COLO668 (cell line): ENCODE measurements at regions not wholly inside any gene's neighbourhood (a gene's known extent, or its start where the extent isn't known, plus 50 kb on each side); places are given as distances from the start of the nearest gene placed in this dataset.
"Not testable (repeated sequence)": the region's sequence is repeated elsewhere in the genome, so short reads cannot be mapped to it uniquely, and the experiment has no call there.

Source experiments
- DNase-seq: peaks from one replicate; lab custom pipeline; 2025; ENCODE audit not compliant: unreplicated experiment; lab: John Stamatoyannopoulos, UW

- DNase-seq, result no peak
Observed at GRCh38 chr10:131577786-131578471, 266.4 kb upstream of the TCERG1L start.

DNA sequence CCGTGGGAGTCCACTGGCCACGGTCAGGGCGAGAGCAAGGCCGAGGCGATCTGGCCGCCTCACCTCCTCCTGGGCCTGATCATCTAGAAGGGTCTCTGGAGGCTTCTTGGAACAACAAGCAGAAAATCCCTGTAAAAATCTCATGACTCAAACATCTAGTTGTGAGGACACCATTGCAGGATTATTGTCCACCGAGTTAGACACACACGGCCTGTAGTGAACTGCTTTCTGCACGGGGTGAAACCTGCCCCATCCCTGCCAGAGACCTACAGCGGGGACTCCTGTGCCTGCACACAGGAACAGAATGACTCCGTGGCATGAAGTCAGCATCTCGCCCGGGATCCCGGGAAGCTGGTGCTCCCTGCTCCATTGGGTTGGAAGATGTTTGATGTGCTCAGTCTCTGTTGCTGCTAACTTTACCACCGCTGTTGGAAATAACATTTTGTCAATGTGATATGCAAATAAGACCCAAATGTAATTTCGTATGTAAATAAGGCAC, 267.0 kb upstream of the TCERG1L start:
- no peak for DNase-seq

GRCh38 chr10:131579251-131580071, 267.9 kb upstream of the TCERG1L start:
- no peak for DNase-seq

DNA sequence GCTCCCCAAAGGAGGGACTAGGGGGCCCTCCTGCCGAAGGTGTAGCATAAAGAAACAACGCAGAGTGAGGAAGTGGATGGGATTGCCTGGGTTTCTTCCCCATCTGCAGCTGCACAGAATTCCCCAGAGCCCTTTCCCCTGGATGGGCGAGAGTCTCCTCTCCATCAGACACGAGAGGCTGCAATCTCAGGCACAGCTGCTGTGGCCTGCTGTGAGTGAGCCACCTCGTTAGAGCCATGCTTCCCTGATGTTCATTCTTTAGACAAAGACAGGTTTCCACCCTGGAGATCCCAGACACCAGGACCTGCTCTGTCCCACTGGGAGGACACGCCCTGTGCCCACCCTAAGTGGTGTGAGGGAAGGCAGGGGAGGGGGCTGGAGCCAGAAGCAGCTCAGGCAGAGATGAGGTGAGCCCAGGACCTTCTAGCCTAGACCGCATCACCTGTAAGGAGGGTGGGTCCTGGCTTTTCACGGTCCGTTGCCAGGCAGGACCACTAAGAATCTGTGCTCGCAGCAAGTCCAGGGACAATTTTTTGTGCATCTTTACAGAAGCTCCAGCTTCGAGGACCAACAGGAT, 268.6 kb upstream of the TCERG1L start:
- no peak for DNase-seq

- DNase-seq, result no peak
Observed at GRCh38 chr10:131580674-131581073, 269.2 kb upstream of the TCERG1L start.

DNA sequence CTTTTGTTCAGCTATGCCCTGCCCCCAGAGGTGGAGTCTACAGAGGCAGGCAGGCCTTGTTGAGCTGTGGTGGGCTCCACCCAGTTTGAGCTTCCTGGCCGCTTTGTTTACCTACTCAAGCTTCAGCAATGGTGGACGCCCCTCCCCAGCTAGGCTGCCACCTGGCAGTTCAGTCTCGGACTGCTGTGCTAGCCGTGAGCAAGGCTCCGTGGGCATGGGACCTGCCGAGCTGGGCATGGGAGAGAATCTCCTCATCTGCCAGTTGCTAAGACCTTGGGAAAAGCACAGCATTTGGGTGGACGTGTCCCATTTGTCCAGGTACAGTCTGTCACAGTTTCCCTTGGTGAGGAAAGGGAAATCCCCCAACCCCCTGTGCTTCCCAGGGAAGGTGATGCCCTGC, 270.0 kb upstream of the TCERG1L start:
- DNase-seq, result not testable (repeated sequence)

DNA sequence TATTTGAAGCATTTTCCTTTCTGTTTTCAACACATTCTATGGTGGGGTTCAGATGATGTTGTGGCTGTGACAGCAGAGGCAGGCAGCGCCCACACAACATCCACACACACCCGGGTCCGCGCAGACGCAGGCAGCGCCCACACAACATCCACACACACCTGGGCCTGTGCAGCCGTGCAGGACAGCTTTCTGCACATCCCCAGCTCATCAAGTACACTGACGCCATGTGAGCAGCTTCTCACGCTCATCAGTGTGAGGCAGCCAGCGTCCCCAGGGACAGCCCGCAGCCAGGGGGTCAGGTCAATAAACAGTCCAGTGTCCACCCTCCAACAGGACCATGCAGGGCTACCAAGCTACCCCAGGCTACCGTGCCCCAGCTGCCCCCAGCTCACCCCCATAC, 272.8 kb upstream of the TCERG1L start:
- DNase-seq, result no peak

DNA sequence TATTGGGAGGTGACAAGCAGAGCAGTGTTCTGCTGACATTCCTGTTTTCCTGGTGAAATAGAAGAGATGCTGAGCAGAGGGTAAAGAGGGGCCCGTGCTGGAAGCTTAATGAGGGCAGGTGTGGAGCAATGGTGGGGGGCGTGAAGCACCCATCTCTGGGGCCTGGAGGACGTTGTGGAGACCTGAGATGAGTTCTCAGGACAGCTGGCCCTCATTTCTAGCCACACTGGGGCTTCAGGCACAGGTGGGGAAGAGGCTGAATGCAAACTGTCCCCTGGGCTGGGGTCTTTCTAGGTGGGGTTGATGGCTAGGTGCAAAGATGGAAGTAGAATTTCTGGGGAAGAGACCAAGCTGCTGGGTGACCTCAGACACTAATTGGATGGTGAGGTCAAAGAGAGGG, 274.2 kb upstream of the TCERG1L start:
- DNase-seq, result no peak

DNA sequence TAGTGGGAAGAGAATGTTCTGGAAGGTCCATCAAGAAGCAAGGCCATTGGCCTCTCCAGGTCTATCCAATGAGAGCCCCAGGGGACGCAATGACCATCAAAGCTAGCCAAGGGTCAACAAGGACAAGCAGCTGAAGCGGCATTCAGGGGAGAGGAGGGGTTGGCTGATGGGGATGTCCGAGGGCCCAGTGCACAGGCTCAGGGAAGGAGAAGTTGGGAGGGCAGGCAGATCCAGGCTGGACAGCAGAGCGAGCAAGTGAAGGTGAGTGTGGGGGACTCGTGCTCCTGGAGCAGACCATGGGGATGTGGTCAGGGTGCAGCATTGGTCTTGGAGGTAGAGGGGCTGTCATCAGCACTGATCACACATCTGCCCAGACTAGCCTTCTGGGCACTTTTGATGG, 275.4 kb upstream of the TCERG1L start:
- no peak for DNase-seq

DNA sequence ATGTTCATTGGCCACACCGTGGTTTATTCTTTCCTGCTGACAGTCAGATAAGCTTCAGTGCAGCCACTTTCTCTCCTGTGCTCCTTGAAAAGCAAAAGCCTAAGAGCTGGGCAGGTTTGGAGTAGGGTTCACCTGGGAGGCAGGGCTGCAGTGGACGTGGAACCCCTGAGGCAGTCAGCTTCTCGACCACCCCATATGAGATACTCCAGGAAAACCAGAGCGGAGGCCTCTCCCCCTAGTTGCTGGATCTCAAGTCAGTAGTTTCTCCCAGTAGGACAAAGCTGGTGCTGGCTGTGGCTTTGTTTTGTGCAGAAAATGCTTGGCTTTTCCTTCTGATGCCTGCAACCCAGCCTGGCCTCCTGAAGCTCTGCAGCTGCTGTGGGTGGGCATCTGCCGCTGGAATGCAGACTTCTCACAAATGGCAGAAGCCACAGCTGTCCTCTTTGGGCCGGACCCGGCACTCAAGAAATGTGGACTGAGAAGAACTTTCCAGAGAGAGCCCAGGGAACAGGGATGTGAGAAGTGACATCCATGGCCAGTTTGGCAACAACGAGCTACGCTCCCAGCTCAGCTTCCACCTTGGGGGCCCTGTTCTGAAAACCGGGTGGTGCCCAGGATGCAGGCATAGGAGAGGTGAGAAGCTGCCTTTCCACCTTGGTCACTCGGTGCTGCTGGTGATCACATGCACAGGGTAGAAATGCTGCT, 276.6 kb upstream of the TCERG1L start:
- no peak for DNase-seq

- no peak for DNase-seq
Observed at GRCh38 chr10:131588704-131589220, 277.2 kb upstream of the TCERG1L start.

DNA sequence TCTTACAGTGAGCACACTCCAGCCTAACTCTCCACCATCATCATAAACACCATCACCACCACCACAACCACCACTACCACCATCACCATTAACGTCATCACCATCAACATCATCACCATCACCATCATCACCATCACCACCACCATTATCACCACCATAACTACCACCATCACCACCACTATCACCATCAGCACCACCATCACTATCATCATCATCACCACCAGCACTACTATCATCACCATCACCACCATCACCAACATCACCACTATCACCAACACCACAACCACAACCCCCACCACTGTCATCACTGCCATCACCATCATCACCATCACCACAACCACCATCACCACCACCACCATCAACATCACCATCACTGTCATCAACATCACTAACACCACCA, 279.0 kb upstream of the TCERG1L start:
- DNase-seq, result no peak

- DNase-seq, result no peak
Observed at GRCh38 chr10:131591936-131592335, 280.4 kb upstream of the TCERG1L start.

DNA sequence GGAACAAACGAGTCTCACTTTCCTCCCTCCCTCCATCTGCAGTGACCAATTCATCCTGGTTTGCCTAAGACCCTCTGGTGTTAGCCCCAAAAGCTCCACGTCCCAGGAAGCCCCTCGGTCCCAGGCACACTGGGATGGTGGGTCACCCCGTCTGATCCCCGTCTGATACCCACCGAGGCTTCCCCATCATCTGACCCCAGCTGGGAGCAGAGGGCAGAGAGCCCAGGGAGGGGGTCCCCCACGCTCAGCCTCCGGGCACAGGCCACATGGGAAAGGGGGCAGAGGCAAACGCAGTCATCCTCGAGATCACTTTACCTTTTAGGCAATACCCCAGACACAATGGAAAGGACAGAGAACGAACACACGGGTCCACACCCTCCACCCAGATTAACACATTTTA, 291.6 kb upstream of the PPP2R2D start:
- no peak for DNase-seq

DNA sequence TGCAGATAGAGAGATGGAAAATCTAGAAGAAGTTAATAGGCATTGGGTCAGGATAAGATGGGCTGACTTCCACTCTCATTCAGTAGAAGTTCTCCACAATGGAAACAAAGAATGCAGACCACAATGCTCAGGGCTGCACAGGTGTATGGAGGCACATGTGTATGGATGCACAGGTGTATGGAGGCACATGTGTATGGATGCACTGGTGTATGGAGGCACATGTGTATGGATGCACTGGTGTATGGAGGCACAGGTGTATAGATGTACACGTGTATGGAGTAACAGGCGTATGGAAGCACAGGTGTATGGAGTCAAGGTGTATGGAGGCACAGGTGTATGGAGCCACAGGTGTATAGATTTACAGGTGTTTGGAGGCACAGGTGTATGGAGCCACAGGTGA, 285.7 kb upstream of the PPP2R2D start:
- no peak for DNase-seq

DNA sequence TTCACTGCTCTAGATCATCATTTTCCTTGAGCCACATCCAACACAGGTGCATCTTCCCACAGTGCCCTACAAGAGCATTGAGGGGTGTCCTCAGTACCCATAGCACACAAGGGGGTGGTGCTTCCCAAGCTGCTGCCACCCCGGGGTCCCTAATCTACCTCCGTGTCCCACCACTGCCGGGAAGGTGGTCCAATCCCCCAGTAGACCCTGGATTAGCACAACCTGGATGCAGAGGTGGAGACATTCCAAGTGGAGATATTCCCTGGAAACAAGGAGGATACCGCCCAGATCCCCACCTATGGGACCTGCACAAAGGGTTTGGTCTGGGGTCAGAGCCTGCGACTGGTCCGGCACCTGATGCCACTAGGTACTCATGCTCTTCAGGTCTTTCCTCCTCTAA, 284.8 kb upstream of the PPP2R2D start:
- no peak for DNase-seq

DNA sequence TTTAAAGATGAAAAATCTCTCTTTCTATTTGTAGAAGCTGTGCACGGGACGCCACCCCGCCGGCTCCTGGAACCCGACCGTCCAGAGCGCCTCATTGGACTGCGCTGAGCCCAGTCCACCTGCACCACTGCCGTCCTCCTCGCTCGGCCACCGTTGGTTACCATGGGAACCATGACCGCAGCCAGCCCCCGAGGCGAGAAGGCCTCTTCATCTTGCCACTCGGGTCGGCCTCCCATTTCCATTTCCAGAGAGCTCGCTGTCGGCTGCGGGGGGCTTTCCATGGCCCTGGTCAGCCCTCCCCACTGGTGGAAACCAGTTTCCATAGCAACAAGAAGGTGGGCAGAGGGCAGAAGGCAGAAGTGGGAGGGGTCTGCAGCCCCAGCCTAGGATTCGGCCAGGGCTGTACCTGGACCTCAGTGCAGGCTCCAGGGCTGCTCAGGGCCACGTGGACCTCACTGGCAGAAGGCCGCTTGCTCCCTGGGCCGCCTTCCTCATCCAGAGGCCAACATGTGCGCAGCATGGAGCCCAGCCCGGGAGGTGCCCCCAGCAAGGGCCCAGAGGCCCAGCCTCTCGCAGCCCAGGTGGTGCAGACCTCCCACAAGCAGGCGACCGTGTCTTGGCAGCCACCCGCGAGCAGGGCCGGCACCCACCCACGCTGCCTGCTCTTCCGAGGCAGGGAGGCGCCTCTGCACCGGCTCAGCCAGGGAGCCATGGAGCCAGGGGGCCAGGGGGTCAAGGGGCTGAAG, 283.5 kb upstream of the PPP2R2D start:
- no peak for DNase-seq

DNA sequence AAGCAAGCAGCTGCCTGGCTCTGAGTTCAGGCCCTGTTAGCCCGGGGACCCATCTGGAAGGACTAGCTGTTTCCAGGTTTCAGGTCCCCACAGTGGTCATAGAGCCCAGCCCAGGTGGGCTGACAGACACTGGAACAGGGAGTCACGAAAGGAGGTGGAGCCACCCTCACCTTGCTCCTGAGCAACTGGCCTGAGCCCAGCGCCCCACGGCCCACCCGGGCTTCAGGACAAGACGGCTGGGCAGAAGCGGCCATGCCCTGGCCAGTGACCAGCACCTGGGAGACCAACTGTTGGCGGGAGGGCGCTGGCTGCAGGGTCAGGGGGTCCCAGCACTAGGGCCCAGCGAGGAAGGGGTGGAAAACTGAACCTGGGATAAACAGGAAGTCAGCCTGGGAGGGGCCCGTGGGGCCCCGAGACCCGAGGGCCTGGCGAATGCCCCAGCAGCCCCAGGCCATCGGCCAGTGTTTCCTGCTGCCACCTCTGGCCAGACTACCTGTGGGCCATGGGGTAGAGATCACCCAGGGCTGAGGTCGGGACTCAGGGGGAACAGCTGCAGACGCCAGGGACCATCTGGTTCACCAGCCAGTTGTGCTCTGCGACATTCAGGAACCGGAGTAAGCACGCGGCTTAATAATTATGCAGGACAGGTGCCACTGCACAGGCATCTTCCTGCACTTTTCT, 282.1 kb upstream of the PPP2R2D start:
- DNase-seq, result no peak

DNA sequence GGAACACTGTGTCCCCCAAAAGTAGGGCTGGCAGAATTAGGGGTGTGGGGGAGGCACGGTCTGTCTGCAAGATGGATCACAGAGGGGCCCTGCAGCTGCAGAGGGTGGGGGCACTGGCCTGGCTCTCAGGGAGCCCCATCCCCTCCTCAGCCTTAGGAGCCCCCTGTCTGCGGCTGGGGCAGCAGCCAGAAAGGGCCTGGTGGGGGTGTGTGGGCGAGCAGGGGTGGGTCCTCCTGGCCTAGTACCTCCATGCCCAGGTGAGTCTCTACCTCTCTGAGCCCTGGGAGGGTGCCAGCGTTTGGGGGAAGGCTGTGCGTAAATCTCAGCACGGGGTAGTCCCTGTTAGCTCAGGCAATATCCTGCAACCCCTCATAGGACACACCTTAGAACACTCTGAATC, 280.5 kb upstream of the PPP2R2D start:
- no peak for DNase-seq

GRCh38 chr10:131620904-131621303, 279.9 kb upstream of the PPP2R2D start:
- DNase-seq, result no peak
